Left renal cortex interstitium (tissue), 4 donors: ENCODE measurements at regions not wholly inside any gene's neighbourhood (a gene's known extent, or its start where the extent isn't known, plus 50 kb on each side); places are given as distances from the start of the nearest gene placed in this dataset.

ENCODE experiments used
- DNase-seq, 4 donors: peaks; one replicate each; pipeline ENCODE4 v3.0.0-alpha.2; 2013; ENCODE audit warnings: low read depth in 4 of 4, low spot score in 2 of 4, missing footprints in 1 of 4

DNA sequence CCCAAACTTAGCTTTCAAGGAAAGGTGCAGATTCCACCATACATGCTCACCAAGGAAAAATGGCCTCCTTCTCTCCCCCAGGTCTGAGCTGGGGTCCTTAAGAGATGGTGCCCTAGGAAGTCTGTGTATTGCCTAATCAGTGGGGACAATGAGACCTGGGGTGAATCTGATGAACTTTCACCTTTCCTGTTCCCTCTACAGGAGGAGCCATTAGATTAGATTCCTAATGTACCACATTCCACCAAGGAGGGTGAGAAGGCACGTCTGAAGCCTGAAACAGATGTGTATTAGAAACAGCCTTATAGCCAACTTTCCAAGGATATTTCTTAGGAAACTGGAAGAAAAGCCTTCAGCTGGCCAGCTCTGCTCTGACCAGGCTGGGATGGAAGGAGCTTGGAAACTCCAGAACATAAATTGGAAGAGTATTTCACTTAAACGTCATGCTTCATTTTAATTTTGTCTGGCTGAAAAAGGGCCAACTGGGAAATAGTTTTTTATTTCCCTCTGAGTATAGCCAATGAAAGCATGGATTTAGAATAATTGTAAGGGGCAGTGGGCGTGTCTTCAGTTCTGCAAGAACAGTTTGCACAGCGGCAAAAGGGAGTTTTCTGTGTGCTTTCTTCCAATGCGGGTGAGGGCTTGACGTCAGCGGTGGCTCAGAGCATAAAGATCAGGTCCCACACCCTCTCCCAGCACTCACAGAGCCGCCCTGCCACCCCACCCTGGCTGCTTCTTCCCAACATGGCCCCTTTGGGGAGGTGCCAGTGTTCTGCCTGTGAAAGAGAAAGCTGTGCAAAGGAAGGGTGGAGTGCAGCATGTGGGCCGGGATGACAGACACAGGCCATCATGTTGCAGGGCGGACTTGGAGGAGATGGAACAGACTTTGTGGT lies 210.9 kb downstream of the ESM1 start:
- no peak for DNase-seq

DNA sequence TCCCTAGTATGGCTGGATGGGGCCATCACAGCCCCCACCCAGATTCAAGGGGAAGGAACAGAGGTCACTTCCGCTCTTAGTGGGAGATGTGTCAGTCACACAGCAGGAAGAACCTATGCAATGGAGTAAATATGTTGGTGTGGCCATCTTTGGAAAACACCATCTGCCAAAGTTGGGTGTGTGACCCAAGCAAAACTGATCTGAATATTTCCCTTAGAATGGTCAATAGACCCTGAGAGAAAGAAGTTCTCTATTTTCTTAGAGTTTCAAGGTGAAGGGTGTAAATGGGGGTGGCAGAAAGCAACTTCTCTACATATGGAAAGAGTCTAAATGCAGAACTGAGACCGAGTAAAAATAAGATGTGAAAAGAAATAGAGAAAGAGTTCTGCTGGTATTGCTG lies 212.7 kb downstream of the ESM1 start:
- DNase-seq: no peak

DNA sequence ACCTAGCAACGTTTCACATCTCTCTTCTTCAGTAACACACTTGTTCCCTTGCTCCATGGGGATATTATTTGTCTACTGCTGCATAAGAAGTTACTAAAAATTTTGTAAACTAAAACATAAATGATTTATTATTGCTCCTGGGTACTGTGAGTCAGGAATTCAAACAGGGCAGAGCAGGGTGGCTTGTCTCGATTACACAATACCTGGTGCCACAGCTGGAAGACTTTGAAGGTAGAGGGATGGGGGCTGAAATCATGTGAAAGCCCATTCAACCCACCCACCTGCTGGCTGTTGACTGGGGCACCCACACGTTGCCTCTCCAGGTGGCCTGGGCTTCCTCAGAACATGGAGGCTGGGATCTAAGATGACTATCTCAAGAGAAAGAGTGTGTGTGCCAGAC lies 213.2 kb downstream of the ESM1 start:
- no peak for DNase-seq

DNA sequence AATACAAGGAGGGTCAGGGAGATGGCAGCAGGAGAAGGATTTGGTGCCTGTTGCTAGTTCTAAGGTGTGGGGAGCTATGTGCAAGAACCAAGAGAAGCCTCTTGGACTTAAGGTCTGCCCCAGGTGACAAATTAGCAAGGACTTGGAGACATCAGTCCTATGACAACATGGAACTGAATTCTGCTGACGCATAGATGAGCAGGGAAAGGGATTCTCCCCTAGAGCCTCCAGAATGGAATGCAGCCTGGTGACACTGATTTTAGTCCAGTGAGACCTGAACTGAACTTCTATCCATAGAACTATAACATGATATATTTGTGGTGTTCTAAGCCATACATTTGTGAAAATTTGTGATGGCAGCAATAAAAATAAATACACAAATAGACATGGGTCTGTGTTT lies 215.6 kb downstream of the ESM1 start:
- no peak for DNase-seq

DNA sequence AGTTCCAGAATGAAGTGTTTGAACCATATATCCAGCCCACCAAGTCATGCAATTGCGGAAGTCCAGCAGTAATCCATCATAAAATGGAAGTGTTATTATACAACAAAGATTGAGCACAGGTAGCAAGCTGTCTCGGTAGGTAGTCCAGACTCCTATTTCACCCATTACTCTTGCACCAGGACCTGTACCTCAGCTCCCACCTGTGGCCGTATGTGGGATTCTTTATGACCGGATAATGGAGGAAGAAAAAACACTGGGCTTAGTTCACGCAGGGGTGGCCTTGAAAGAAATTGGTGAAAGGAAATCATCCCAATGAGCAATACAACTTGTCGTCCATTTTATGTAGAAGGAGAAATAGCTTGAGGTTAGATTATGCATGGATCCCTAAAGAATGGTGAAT lies 216.3 kb downstream of the ESM1 start:
- DNase-seq: no peak

DNA sequence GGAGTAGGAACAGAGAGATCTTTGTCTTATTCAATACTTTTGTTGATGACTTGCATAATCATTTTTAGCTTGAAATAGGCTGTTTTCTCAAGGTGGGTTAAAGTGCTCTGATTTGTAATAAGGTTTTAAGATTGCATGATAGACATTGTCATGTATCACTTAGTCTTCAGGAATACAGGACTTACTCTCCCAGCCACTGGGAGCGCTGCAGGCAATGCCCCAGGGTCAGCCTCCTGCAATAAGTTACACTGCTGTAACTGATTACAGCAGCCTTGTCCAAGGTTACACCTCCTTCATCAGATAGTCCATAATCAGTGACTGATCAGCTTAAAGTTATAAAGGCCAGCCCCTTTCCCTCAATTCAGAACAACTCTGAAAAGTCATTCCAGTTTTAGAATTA lies 218.6 kb downstream of the ESM1 start:
- no peak for DNase-seq

DNA sequence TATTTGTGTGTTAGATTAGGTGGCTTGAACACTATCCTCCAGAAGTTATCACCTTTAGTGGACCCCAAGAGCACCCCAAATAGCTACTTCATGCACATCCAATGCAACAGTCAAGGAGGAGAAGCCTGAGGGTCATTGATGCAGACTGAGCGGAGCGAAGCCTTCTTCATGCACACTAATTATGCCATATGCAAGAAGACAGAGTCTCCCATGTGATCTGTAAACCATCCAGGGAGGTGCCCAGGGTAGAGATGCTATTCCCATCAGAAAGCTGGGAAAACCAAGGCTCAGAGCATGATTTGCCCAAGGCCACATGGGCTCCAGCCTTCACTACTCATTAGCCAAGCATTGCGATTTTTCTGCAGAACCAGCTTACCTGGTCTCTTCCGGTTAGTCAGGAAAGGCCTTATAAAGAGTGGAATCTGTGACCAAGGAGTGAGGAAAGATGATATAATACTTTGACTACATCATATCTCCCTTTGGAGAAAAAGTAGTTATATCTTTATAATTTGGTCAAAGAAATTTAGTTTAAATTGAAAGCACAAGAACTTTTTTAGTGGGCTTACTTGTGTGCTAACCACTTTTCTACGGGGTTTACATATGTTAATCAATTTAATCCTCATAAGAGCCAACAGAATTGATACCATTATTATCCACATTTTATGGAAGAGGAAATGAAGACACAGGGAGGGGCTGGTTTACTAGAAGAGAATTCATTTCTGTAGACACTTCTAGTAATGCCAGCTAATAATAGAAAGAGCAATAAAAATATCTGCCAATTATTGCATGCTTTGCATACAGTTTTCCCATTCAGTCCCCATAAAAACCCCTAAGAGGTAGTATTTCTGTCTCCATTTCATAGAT lies 220.0 kb downstream of the ESM1 start:
- DNase-seq: no peak

DNA sequence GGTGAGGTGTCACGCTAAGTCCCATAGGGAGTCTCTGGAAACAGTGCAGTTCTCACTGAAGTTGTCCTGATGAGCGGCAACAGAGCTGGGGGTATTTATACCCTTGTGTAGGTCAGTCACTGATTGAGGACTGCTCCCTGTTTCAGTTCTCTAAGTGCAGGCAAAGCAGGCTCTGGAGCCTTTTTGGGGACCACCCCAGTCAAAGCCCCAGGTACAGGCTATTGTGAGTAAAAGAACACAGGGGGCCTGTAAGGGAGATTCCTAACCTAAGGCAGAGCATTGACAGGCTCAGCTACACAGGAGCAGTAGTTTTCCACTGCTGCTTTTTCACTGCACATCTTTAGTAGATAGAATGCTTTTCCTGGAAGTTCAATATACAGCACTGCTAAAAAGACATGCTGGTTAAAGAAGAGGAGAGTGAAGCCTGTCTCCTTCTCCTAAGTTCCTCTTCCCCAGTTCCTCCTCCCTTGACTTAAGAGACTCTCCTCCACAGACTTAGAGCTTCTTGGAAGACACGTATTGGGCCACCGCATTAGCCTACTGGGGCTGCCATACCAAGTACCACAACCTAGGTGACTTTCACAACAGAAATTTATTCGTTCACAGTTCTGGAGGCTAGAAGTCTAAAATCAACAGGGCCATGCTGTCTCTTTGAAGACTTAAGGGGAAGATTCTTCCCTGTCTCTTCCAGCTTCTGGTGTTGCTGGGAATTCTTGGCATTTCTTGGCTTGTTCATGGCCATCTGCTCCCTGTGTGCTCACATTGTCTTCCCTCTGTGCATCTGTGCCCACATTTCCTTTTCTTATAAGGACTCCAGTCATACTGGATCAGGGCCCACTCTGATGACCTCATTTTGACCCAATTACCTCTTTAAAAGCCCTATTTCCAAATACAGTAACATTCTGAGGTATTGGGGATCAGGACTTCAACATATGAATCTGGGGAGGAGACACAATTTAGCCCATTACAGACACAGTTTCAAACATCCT lies 221.0 kb downstream of the ESM1 start:
- no peak for DNase-seq

DNA sequence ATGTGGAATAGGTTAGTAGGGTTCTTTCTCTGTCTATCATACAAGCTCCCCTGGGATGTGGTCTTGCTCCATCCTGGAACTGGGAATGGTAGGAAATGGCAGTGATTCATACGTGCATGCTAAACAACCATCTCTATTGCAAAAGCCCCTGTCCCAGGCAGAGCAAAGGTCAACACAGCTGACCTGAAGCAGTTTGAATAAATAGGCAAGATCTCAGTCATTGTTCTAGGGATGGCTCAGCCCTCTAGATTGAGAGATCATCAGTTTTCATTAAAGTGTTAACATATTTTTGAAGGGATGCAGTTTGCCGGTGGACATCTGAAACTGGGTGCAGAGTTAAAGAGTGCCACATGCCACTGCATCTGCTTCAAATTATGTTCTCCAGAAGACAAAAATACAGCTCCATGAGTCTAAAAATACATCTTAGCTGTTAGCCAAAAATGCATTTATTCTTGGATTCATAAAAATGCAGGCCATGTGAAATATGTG lies 224.1 kb downstream of the ESM1 start:
- DNase-seq: no peak

DNA sequence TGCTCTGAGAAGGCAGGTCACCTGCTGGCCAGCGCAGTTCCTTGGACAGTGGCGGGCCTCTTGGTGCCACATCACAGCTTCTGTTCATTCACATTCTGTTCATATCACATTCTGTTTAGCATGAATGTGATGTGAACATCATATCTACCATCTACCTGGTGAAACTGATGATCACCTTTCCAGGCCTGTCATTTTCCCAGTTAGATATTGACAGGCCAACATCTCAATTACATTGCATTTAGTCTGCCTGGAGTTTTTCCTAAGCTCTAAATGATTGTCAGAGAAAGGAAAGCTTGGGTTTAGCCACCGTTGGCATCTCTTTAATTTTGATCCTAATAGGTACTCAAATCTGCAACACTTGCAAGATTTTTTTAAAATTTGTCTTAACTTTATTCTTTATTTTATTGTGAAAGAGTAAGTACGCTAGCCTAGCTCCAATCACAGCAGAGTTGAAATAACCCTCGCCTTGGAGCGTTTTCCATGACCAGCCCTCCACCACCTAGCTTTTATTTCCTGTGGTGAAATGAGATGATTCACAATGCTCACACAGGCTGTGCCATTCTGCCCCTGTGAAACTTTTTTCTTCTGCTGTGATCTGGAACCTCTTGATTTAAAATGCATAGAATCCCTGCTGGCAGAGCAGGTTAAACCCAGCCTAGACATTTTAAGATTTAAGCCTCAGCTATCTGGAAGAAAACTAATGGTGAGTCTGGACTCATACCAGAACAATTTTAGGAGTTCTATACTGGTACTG lies 225.0 kb downstream of the ESM1 start:
- no peak for DNase-seq

DNA sequence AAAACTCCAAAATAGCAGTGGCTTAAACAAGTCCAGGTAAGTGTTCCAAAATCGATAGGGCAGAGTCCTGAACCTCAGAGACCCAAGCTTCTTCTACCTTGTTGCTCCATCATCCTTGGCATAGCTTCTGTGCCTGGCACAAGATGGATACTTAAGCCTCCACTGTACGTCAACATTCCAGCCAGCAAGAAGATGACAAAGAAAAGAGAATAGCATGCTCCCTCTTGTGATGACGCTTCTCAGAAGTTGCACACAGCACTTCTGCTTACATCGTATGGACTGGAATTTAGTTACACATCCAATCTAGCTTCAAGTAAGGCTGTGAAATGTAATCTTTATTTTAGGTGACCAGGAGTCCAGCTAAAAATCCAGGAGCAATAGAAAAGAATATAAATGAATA lies 227.4 kb downstream of the ESM1 start:
- DNase-seq: no peak

DNA sequence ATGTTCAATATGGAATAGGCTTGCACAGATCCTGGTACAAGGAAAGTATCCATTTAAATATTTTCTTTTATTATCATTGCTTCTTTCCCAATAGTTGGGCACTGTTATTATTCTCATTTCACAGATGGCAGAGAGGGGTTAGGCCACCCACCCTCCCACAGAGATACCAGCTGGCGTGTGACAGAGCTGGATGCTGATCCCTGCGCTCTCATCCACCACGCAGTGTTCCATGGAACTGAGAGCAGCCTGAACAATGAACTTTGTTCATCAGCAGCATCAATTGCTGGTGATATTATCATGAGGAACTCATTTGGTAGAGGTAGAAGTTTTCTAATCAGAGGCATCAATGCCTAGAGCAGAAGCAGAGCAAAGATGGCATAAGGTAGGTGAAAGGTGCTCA lies 227.9 kb downstream of the ESM1 start:
- DNase-seq: no peak

DNA sequence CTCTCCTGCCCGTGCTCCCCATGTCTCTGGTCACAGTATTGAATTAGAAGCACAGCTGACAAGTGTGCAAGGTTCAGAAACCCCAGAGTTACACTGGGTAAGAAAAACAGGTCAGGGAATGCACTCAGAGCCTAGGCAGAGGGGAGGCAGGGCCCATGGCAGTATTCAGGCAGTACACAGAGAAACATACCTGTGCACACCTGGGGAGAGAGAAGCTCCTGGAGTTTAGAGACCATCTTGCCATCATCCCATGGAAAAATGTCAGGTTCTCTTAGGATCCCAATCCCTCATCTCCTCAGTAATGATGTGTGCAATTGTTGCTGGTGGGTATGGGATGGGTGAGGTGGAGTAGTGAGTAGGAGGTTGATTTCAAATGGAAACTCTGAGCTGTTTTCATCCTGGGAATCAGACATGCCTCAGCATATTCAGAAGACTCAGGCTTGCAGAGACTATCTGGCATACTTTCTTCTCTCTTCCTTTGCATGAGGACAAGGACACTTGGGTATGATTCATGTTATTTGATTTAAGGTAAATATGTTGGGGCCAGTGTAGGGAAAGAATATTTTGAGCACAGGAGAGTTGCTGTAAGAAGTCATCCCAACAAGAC lies 228.5 kb downstream of the ESM1 start:
- no peak for DNase-seq

DNA sequence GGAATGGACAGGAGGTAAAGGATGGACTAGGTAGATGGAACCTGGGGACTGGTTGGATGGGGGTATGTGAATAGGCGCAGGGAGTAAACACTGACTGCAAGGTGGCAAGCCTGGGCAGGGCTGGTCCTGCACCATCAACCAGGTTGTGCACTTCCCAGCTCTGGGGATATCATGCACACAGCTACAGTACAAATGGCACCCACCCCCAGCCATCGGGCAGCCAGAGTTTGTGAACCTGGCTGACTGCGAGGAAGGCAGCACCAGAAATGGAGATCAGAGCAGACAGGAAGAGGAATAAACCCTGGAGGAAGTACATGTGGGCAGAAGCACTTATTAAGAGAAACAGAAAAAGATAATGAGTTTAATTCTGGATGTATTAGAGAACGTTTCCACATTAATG lies 229.1 kb downstream of the ESM1 start:
- DNase-seq: no peak

DNA sequence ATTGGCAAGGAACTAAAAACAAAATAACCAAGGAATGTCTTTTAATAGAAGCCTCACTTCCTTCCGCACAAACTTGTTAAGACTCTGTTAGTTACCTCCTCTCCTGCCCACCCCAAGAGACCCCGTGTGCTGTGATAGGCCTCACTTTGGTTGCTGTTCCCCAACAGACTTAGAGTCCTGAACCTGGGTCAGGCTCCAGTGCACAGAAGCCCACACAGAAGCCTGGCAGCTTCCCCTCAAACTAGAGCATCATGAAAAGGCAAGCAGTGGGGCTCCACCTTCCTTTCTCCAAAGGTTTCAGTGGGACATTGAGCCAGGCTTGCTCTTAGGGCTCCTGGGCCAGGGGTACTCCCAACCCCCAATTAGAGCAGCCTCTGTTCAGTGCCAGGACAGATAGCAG lies 230.5 kb downstream of the ESM1 start:
- DNase-seq: no peak

DNA sequence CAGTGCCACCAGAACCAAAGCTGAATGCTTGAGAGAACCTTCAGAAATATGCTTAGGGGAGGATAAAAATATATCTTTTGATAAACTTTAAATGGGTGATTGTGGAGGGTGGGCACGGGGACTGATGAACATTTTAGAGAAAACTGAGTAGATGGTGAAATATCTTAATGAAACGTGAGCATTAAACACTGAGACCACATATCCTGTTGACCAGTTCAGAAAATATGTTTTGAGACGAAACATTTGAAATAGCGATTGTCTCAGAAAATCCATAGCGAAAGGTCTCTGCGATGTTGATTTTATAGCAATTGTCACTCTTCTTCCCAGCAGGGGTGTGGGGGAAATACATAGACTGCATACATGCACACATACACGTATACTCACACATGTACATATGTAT lies 231.0 kb downstream of the ESM1 start:
- DNase-seq: no peak

DNA sequence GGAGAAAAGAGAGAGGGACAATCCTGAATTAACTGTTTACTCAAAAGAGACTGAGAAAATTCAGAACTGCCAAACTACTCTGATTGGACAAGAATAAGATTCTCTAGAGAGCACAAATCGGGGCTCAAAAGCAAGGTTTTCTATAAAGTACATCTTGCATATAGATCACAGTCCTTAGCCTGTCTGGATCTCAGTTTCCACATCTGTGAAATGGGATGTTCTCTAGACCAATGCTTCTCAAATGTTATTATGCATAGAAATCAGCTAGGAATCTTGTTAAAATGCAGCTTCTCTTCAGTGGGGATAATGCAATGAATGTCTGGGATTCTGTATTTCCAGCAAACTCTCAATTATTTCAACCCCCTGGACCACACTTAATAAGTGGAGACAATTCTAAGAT lies 231.6 kb downstream of the ESM1 start:
- no peak for DNase-seq

DNA sequence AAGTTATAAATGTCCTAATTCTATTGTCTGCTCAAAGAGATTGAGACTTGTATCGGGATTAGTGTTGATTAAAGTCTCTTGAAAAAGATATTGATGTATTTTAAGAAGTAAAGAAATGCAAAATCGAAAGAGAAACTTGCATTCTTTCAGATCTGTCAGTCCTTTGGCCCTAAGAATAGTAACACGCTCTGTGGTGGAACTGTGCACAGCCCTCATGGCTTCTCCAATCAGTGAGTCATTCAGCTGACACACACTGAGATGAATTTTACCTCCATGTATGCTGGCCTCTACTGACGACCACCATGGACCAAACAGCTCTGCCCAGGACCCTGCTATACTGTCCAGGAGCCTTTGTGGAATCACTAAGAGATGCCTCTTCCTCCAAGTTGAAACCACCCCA lies 232.4 kb downstream of the ESM1 start:
- no peak for DNase-seq

DNA sequence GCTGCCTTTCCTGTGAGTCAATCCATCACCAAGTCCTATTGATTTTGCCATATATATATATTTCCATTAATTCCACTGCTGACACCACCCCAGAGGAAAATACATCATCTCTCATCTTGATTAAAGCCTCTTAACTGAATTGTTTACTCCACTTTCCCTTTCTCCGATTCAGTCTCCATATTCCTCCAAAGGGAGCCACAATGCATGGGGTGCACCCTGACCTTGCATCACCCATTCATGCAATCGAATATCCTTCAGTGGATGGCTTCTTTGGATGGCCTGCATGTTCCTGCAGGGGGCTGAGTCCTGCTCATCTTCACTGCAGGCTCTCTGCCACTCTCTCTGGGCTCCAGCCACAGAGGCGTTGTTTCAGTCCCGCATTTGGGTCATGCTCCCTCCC lies 231.0 kb downstream of the SNX18 start:
- no peak for DNase-seq
